ENCODE measurements at regions not wholly inside any gene's neighbourhood (a gene's known extent, or its start where the extent isn't known, plus 50 kb on each side); places are given as distances from the start of the nearest gene placed in this dataset.

- no peak for TF ChIP-seq CTCF (IDR thresholded peaks at IDR 0.05 in 8 of 11, conservative IDR thresholded peaks at IDR 0.05 in 3 of 11)
- TF ChIP-seq POLR2A (IDR thresholded peaks at IDR 0.05), result no peak
- TF ChIP-seq POLR2AphosphoS5 (IDR thresholded peaks at IDR 0.05), result no peak
Measured at GRCh38 chr4:82181789-82182188, 192.0 kb downstream of the HNRNPD start.

Measured in spleen (tissue), 7 donors.